ENCODE measurements at regions not wholly inside any gene's neighbourhood (a gene's known extent, or its start where the extent isn't known, plus 50 kb on each side); places are given as distances from the start of the nearest gene placed in this dataset.

- TF ChIP-seq SIRT6 (IDR thresholded peaks at IDR 0.05; ENCODE audit: low read length) (no peak), TCF12 (IDR thresholded peaks at IDR 0.05; ENCODE audit: low read depth, low read length) (no peak), USF2 (IDR thresholded peaks at IDR 0.05; ENCODE audit: low read length) (no peak; the same call in 1 of the 2 replicates), TEAD4 (IDR thresholded peaks at IDR 0.05; ENCODE audit: low read depth, low read length) (peak; percentile 87), NANOG (IDR thresholded peaks at IDR 0.05; ENCODE audit: insufficient read depth, low read depth, low read length, poor library complexity, severe bottlenecking) (peak; percentile 93), CREB1 (IDR thresholded peaks at IDR 0.05) (0 out of 2 replicates have a peak, but pooled peaks have one; percentile 29), BRCA1 (IDR thresholded peaks at IDR 0.05; ENCODE audit: low read depth, low read length) (no peak), ATF2 (IDR thresholded peaks at IDR 0.05; ENCODE audit: low read length) (peak; percentile 60), FOSL1 (IDR thresholded peaks at IDR 0.05; ENCODE audit: insufficient read depth, low read depth, low read length) (no peak), SP4 (IDR thresholded peaks at IDR 0.05; ENCODE audit: low read length) (no peak), RNF2 (IDR thresholded peaks at IDR 0.05; ENCODE audit: borderline replicate concordance, low read depth, low read length, missing control alignments, poor library complexity, severe bottlenecking) (no peak), SUZ12 (IDR thresholded peaks at IDR 0.05; ENCODE audit: low read length) (no peak), TAF7 (optimal IDR thresholded peaks at IDR 0.05; ENCODE audit: borderline replicate concordance, low read depth, low read length) (no peak), SIX5 (IDR thresholded peaks at IDR 0.05; ENCODE audit: low read depth, low read length) (no peak), KDM1A (IDR thresholded peaks at IDR 0.05; ENCODE audit: borderline replicate concordance, low read length) (no peak), JUND (IDR thresholded peaks at IDR 0.05; ENCODE audit: low read length) (peak; percentile 94), GTF2F1 (IDR thresholded peaks at IDR 0.05; ENCODE audit: borderline replicate concordance, low read depth, low read length) (no peak), JUN (IDR thresholded peaks at IDR 0.05; ENCODE audit: low read depth, low read length) (peak; percentile 98), TAF1 (IDR thresholded peaks at IDR 0.05; ENCODE audit: low read depth, low read length) (peak; percentile 71), TBP (IDR thresholded peaks at IDR 0.05; ENCODE audit: low read depth, low read length) (no peak), HDAC6 (IDR thresholded peaks at IDR 0.05; ENCODE audit: low read depth, low read length) (no peak), SP2 (IDR thresholded peaks at IDR 0.05; ENCODE audit: low read length) (no peak)
Observed at GRCh38 chr18:34659579-34660517, 50.2 kb upstream of the DTNA start (continued).
